RWPE1 (cell line): ENCODE measurements at regions not wholly inside any gene's neighbourhood (a gene's known extent, or its start where the extent isn't known, plus 50 kb on each side); places are given as distances from the start of the nearest gene placed in this dataset.
A peak's percentile ranks its signal among the peaks of the same experiment; 100 is the strongest.

Experiments used
- CTCF ChIA-PET: fragments of 350-600 bp; sonication (Branson Sonifier 250); formaldehyde crosslinking; extraction: SDS; loops from one replicate; lab custom pipeline; 2021; lab: Yijun Ruan, JAX
- POLR2A ChIA-PET: fragments of 400-600 bp; formaldehyde crosslinking; extraction: SDS; loops from one replicate; lab custom pipeline; 2020; ENCODE audit warnings: antibody characterized with exemption; ENCODE audit not compliant: low non-redundant PET; lab: Yijun Ruan, JAX
- DNase-seq: peaks from one replicate; pipeline ENCODE4 v3.0.0; 2012; ENCODE audit warnings: low spot score
- H3K27ac ChIP-seq: fragments of 450-650 bp; 2 replicates; pipeline ENCODE4 v1.5.1; 2017
- CTCF ChIP-seq: fragments of 450-650 bp; conservative IDR thresholded peaks from 2 replicates; pipeline ENCODE4 v1.5.1; 2017; ENCODE audit warnings: low read depth, mild to moderate bottlenecking

- ChIA-PET POLR2A (no interaction called here), CTCF (no interaction called here)
- no peak for TF ChIP-seq CTCF
- DNase-seq, result no peak
- no peak overlapping the region for H3K27ac ChIP-seq
These were observed 665.4 kb downstream of the MAT2B start for GRCh38 chr5:164170814-164171213.

- peak; percentile 8 for DNase-seq
- POLR2A ChIA-PET, result no interaction called here
- CTCF ChIA-PET, result interaction anchor here (0.6 kb wide), 1 partner anchor 616 kb away, joined by 5 read pairs; no protein-coding TSS in a partner anchor
- no peak for TF ChIP-seq CTCF
- no peak overlapping the region for H3K27ac ChIP-seq
These were observed 669.7 kb downstream of the MAT2B start for GRCh38 chr5:164175083-164175482.

- no peak for TF ChIP-seq CTCF
- ChIA-PET POLR2A (no interaction called here), CTCF (no interaction called here)
- H3K27ac ChIP-seq, result no peak overlapping the region
- no peak for DNase-seq
These were observed 674.0 kb downstream of the MAT2B start for GRCh38 chr5:164179406-164179805.

- no peak for DNase-seq
- ChIA-PET POLR2A (no interaction called here), CTCF (interaction anchor here (0.5 kb wide), 1 partner anchor 162 kb away, joined by 3 read pairs; no protein-coding TSS in a partner anchor)
- H3K27ac ChIP-seq, result no peak overlapping the region
- TF ChIP-seq CTCF, result no peak
These were observed 676.2 kb downstream of the MAT2B start for GRCh38 chr5:164181604-164182003.

GRCh38 chr5:164184158-164184557 lies 678.7 kb downstream of the MAT2B start:
- POLR2A ChIA-PET, result no interaction called here
- DNase-seq, result no peak
- CTCF ChIA-PET, result interaction anchor here (0.6 kb wide), 2 partner anchors 94 to 178 kb away, joined by 4 read pairs; no protein-coding TSS in a partner anchor
- no peak overlapping the region for H3K27ac ChIP-seq
- no peak for TF ChIP-seq CTCF

- H3K27ac ChIP-seq, result no peak overlapping the region
- DNase-seq, result no peak
- POLR2A ChIA-PET, result no interaction called here
- TF ChIP-seq CTCF, result no peak
- CTCF ChIA-PET, result interaction anchor here (0.6 kb wide), 1 partner anchor 93 kb away, joined by 4 read pairs; no protein-coding TSS in a partner anchor
These were observed 679.6 kb downstream of the MAT2B start for GRCh38 chr5:164185000-164185399.
